ENCODE measurements at regions not wholly inside any gene's neighbourhood (a gene's known extent, or its start where the extent isn't known, plus 50 kb on each side); places are given as distances from the start of the nearest gene placed in this dataset.
"Not testable (repeated sequence)": the region's sequence is repeated elsewhere in the genome, so short reads cannot be mapped to it uniquely, and the experiment has no call there.

GRCh38 chr21:14882545-14882944 lies 182.3 kb downstream of the NRIP1 start:
- H3K4me1 ChIP-seq (ENCODE audit: control insufficient read depth in 1 of 2, insufficient read depth in 2 of 2, low read length in 2 of 2), result peaks cover 3 to 24% of the 10 kb centered on the region in 2 donors
- not testable (repeated sequence) for H3K36me3 ChIP-seq (ENCODE audit: control insufficient read depth in 1 of 2, insufficient read depth in 2 of 2, low read length in 2 of 2); H3K9me3 ChIP-seq (ENCODE audit: control insufficient read depth in 1 of 2, low read length in 2 of 2); H3K27me3 ChIP-seq (ENCODE audit: control insufficient read depth in 1 of 2, insufficient read depth in 2 of 2, low read length in 2 of 2); H3K27ac ChIP-seq (ENCODE audit: low read depth, low read length); H3K9ac ChIP-seq (ENCODE audit: low read depth in 1 of 2, low read length in 2 of 2); H3K4me3 ChIP-seq (ENCODE audit: low read depth in 1 of 2, low read length in 2 of 2)

DNA sequence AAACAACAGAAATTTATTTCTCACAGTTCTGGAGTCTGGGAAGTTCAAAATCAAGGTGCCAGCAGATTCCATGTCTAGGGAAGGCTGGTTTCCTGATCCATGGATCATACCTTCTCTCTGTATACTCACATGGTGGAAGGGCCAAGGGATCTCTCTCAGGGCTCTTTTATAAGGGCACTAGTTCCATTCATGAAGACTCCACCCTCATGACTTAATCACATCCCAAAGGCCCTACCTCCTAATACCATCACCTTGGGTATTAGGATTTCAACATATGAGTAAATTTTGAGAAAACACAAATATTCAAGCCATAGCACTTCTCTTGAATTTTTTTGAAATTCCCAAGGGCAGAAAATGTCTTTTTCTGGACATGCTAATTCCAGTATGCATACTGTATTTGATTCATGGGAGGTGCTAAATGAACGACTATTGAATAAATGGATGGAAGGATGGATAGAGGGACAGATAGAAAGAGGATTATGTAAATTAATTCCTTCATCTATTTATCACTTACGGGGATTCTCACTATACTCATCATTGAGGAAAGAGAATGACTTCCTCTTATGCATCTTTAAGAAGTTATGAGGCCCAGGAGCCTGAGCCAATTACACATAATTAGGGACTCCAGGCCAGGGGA lies 182.8 kb downstream of the NRIP1 start:
- Histone ChIP-seq H3K4me1 (ENCODE audit: control insufficient read depth in 1 of 2, insufficient read depth in 2 of 2, low read length in 2 of 2) (peaks cover 8 to 23% of the 10 kb centered on the region in 2 donors), H3K36me3 (ENCODE audit: control insufficient read depth in 1 of 2, insufficient read depth in 2 of 2, low read length in 2 of 2) (no peaks in the 10 kb centered on the region), H3K9me3 (ENCODE audit: control insufficient read depth in 1 of 2, low read length in 2 of 2) (no peaks in the 10 kb centered on the region), H3K27me3 (ENCODE audit: control insufficient read depth in 1 of 2, insufficient read depth in 2 of 2, low read length in 2 of 2) (no peaks in the 10 kb centered on the region), H3K4me3 (ENCODE audit: low read depth in 1 of 2, low read length in 2 of 2) (no peak overlapping the region), H3K9ac (ENCODE audit: low read depth in 1 of 2, low read length in 2 of 2) (no peak overlapping the region), H3K27ac (ENCODE audit: low read depth, low read length) (no peak overlapping the region)

DNA sequence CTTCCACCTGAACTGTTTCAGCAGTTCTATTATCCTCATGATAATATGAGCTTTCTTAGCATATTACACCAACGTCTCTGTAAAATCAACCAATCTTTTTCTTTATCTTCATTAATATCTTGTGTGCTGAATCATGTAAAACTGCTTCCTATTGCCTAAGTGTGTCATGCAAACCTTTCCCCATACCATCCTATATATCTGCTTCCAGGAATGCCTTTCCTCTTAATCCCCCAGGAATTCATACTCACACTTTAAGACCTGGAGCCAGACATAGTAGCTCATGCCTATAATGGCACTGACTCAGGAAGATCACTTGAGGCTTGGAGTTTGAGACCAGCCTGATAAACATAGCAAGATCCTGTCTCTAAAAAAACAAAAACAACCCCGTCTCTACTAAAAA lies 183.9 kb downstream of the NRIP1 start:
- Histone ChIP-seq H3K4me3 (ENCODE audit: low read depth in 1 of 2, low read length in 2 of 2) (no peak overlapping the region), H3K9ac (ENCODE audit: low read depth in 1 of 2, low read length in 2 of 2) (no peak overlapping the region), H3K36me3 (ENCODE audit: control insufficient read depth in 1 of 2, insufficient read depth in 2 of 2, low read length in 2 of 2) (no peaks in the 10 kb centered on the region), H3K4me1 (ENCODE audit: control insufficient read depth in 1 of 2, insufficient read depth in 2 of 2, low read length in 2 of 2) (peaks cover 18 to 31% of the 10 kb centered on the region in 2 donors), H3K27me3 (ENCODE audit: control insufficient read depth in 1 of 2, insufficient read depth in 2 of 2, low read length in 2 of 2) (no peaks in the 10 kb centered on the region), H3K27ac (ENCODE audit: low read depth, low read length) (no peak overlapping the region), H3K9me3 (ENCODE audit: control insufficient read depth in 1 of 2, low read length in 2 of 2) (no peaks in the 10 kb centered on the region)

DNA sequence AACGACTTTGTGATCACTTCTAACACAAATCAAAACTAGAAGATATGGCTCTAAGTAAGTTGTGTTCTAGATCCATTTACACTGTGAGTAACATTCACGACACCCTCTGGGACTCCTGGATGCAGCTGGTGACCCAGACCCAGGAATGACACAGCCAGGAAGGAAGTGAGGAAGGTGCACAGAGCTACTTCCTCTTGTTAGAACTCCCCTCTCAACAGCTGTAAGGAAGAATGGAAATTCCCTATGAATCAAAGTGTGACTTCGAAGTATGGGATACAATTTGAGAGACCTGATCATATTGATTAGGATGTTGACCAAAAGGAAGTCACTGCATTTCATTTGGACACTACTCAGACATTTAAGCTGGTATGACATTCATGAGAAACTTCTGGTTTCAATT lies 185.3 kb downstream of the NRIP1 start:
- Histone ChIP-seq H3K27ac (ENCODE audit: low read depth, low read length) (no peak overlapping the region), H3K4me1 (ENCODE audit: control insufficient read depth in 1 of 2, insufficient read depth in 2 of 2, low read length in 2 of 2) (peaks cover 22 to 43% of the 10 kb centered on the region in 2 donors), H3K27me3 (ENCODE audit: control insufficient read depth in 1 of 2, insufficient read depth in 2 of 2, low read length in 2 of 2) (no peaks in the 10 kb centered on the region), H3K4me3 (ENCODE audit: low read depth in 1 of 2, low read length in 2 of 2) (no peak overlapping the region), H3K36me3 (ENCODE audit: control insufficient read depth in 1 of 2, insufficient read depth in 2 of 2, low read length in 2 of 2) (no peaks in the 10 kb centered on the region), H3K9me3 (ENCODE audit: control insufficient read depth in 1 of 2, low read length in 2 of 2) (no peaks in the 10 kb centered on the region), H3K9ac (ENCODE audit: low read depth in 1 of 2, low read length in 2 of 2) (no peak overlapping the region)

- Histone ChIP-seq H3K4me1 (ENCODE audit: control insufficient read depth in 1 of 2, insufficient read depth in 2 of 2, low read length in 2 of 2) (peaks cover 22 to 45% of the 10 kb centered on the region in 2 donors), H3K27ac (ENCODE audit: low read depth, low read length) (no peak overlapping the region)
Observed at GRCh38 chr21:14878971-14879370, 185.8 kb downstream of the NRIP1 start.

DNA sequence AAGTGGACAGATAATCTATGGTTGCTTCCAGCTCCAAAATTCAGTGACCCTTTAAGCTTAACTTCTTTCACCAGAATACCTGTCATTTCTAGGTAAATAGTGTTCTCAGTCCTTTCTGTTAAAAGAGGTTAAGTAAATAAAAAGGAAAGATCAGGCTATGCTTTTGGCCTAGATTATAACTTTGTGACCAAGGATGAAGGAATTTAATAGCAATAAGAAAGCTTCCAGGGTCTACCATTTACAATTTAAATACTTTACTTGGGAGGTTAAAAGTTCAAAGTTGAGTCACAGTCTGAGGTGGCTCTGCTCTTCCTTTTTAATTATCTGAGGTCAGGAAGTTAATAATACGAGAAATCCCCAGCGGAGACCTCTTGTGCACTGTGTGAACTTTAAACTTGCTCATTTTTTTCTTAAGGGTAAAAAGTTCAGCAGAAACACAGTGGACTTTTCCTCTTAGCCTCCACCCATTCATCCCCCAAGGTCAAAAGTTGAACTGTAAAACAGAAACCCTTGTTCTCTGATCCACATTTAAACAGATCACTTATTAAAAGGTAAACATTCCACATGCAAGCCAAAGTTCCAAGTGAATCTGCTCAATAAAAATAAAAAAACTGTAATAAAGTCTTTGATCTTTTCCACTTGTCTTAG lies 187.1 kb downstream of the NRIP1 start:
- peaks cover 22 to 45% of the 10 kb centered on the region in 2 donors for H3K4me1 ChIP-seq (ENCODE audit: control insufficient read depth in 1 of 2, insufficient read depth in 2 of 2, low read length in 2 of 2)
- no peaks in the 10 kb centered on the region for H3K9me3 ChIP-seq (ENCODE audit: control insufficient read depth in 1 of 2, low read length in 2 of 2)
- peak overlapping the region in 1 of 2 donors; percentile 6 for H3K4me3 ChIP-seq (ENCODE audit: low read depth in 1 of 2, low read length in 2 of 2)
- H3K9ac ChIP-seq (ENCODE audit: low read depth in 1 of 2, low read length in 2 of 2), result no peak overlapping the region
- H3K27ac ChIP-seq (ENCODE audit: low read depth, low read length), result no peak overlapping the region
- H3K27me3 ChIP-seq (ENCODE audit: control insufficient read depth in 1 of 2, insufficient read depth in 2 of 2, low read length in 2 of 2), result no peaks in the 10 kb centered on the region
- H3K36me3 ChIP-seq (ENCODE audit: control insufficient read depth in 1 of 2, insufficient read depth in 2 of 2, low read length in 2 of 2), result no peaks in the 10 kb centered on the region

More at GRCh38 chr21:14878971-14879370, 185.8 kb downstream of the NRIP1 start:
- no peak overlapping the region for H3K4me3 ChIP-seq (ENCODE audit: low read depth in 1 of 2, low read length in 2 of 2)
- no peaks in the 10 kb centered on the region for H3K36me3 ChIP-seq (ENCODE audit: control insufficient read depth in 1 of 2, insufficient read depth in 2 of 2, low read length in 2 of 2)
- no peaks in the 10 kb centered on the region for H3K27me3 ChIP-seq (ENCODE audit: control insufficient read depth in 1 of 2, insufficient read depth in 2 of 2, low read length in 2 of 2)
- H3K9me3 ChIP-seq (ENCODE audit: control insufficient read depth in 1 of 2, low read length in 2 of 2), result no peaks in the 10 kb centered on the region
- H3K9ac ChIP-seq (ENCODE audit: low read depth in 1 of 2, low read length in 2 of 2), result no peak overlapping the region

- no peak overlapping the region for H3K4me3 ChIP-seq (ENCODE audit: low read depth in 1 of 2, low read length in 2 of 2)
- no peaks in the 10 kb centered on the region for H3K27me3 ChIP-seq (ENCODE audit: control insufficient read depth in 1 of 2, insufficient read depth in 2 of 2, low read length in 2 of 2)
- no peaks in the 10 kb centered on the region for H3K9me3 ChIP-seq (ENCODE audit: control insufficient read depth in 1 of 2, low read length in 2 of 2)
- no peaks in the 10 kb centered on the region for H3K36me3 ChIP-seq (ENCODE audit: control insufficient read depth in 1 of 2, insufficient read depth in 2 of 2, low read length in 2 of 2)
- peaks cover 26 to 48% of the 10 kb centered on the region in 2 donors for H3K4me1 ChIP-seq (ENCODE audit: control insufficient read depth in 1 of 2, insufficient read depth in 2 of 2, low read length in 2 of 2)
- no peak overlapping the region for H3K27ac ChIP-seq (ENCODE audit: low read depth, low read length)
- H3K9ac ChIP-seq (ENCODE audit: low read depth in 1 of 2, low read length in 2 of 2), result no peak overlapping the region
Observed at GRCh38 chr21:14876524-14876840, 188.3 kb downstream of the NRIP1 start.

DNA sequence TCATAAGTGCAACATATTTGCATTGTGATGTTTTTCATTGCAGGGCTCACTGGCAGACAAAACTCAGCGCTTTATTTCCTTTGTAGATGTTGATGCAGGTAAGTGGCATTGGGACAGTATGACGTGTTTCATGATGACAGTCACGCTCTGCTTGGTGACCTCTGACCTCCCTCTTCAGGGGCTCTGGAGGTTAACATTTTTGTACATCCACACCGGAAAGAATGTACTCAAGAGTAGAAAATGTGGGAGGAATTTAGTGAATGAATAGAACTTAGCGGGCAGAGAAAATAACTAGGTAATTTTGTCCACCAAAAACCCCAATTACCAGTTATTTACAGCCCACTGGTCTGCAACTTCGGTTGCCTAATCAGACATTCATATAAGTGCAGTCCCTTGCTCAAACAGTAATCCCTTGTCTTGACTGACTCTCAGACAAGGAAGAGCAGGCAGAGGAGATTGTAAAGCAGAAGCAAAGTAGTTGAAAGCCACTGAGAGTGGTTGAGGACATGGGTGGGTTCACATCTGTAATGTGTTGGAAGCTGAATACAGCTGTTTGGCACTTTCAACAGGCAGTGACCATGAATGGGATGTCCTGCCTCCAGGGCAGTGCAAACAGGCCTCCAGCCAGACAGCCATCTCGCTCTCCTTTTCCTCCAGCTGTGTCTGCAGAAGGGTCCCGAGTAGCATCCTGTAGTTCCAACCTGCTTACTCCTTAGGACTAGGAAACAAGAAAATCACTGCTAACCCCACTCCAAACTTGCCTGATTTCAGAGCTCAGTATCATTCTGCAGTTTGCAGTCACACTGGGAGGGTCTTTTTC lies 188.9 kb downstream of the NRIP1 start:
- Histone ChIP-seq H3K9me3 (ENCODE audit: control insufficient read depth in 1 of 2, low read length in 2 of 2) (no peaks in the 10 kb centered on the region), H3K4me1 (ENCODE audit: control insufficient read depth in 1 of 2, insufficient read depth in 2 of 2, low read length in 2 of 2) (peaks cover 26 to 53% of the 10 kb centered on the region in 2 donors), H3K36me3 (ENCODE audit: control insufficient read depth in 1 of 2, insufficient read depth in 2 of 2, low read length in 2 of 2) (no peaks in the 10 kb centered on the region), H3K27ac (ENCODE audit: low read depth, low read length) (no peak overlapping the region), H3K4me3 (ENCODE audit: low read depth in 1 of 2, low read length in 2 of 2) (no peak overlapping the region), H3K27me3 (ENCODE audit: control insufficient read depth in 1 of 2, insufficient read depth in 2 of 2, low read length in 2 of 2) (no peaks in the 10 kb centered on the region), H3K9ac (ENCODE audit: low read depth in 1 of 2, low read length in 2 of 2) (no peak overlapping the region)

DNA sequence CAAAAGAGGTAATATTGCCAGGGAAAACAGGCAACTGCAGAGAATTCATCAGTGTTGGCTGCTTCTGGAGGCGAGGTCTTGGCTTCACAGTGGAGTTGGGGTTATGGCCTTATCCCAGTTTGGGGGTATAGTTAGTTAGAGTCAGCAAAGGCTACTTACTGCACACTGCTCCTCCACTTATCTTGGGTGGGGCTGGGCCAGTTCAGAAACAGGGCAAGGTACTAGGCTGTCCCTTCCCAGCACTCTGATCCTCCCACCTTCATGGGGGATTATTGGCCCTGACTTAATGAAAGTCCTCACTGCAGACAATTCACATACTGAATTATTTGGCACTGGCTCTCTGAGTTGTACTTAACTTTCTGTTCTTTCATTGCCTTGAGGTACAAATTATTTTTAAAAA lies 189.6 kb downstream of the NRIP1 start:
- Histone ChIP-seq H3K4me3 (ENCODE audit: low read depth in 1 of 2, low read length in 2 of 2) (no peak overlapping the region), H3K36me3 (ENCODE audit: control insufficient read depth in 1 of 2, insufficient read depth in 2 of 2, low read length in 2 of 2) (no peaks in the 10 kb centered on the region), H3K27me3 (ENCODE audit: control insufficient read depth in 1 of 2, insufficient read depth in 2 of 2, low read length in 2 of 2) (no peaks in the 10 kb centered on the region), H3K4me1 (ENCODE audit: control insufficient read depth in 1 of 2, insufficient read depth in 2 of 2, low read length in 2 of 2) (peaks cover 26 to 60% of the 10 kb centered on the region in 2 donors), H3K27ac (ENCODE audit: low read depth, low read length) (no peak overlapping the region), H3K9ac (ENCODE audit: low read depth in 1 of 2, low read length in 2 of 2) (no peak overlapping the region), H3K9me3 (ENCODE audit: control insufficient read depth in 1 of 2, low read length in 2 of 2) (no peaks in the 10 kb centered on the region)

- Histone ChIP-seq H3K27ac (ENCODE audit: low read depth, low read length) (no peak overlapping the region), H3K4me3 (ENCODE audit: low read depth in 1 of 2, low read length in 2 of 2) (no peak overlapping the region), H3K9me3 (ENCODE audit: control insufficient read depth in 1 of 2, low read length in 2 of 2) (no peaks in the 10 kb centered on the region), H3K36me3 (ENCODE audit: control insufficient read depth in 1 of 2, insufficient read depth in 2 of 2, low read length in 2 of 2) (no peaks in the 10 kb centered on the region), H3K4me1 (ENCODE audit: control insufficient read depth in 1 of 2, insufficient read depth in 2 of 2, low read length in 2 of 2) (peaks cover 26 to 63% of the 10 kb centered on the region in 2 donors), H3K9ac (ENCODE audit: low read depth in 1 of 2, low read length in 2 of 2) (no peak overlapping the region), H3K27me3 (ENCODE audit: control insufficient read depth in 1 of 2, insufficient read depth in 2 of 2, low read length in 2 of 2) (no peaks in the 10 kb centered on the region)
Observed at GRCh38 chr21:14874379-14874778, 190.4 kb downstream of the NRIP1 start.

Measured in duodenal mucosa (tissue), 2 donors.